A549 (cell line): ENCODE measurements at regions not wholly inside any gene's neighbourhood (a gene's known extent, or its start where the extent isn't known, plus 50 kb on each side); places are given as distances from the start of the nearest gene placed in this dataset.

Experiments used
- ATAC-seq, 2 experiments: fragments of 200-7000 bp in 1 of 2; fragments of >200 bp in 1 of 2; cut with Nextera tagmentation in 1 of 2; cut with Tn5 transposase in 1 of 2; 3 replicates each; pipeline versions ENCODE4 v1.8.0 to v1.9.1; 2018 to 2020; ENCODE audit warnings: mild to moderate bottlenecking in 1 of 2, moderate library complexity in 1 of 2
- CTCF ChIA-PET: fragments of 300-600 bp; sonication (Branson Sonifier 250); formaldehyde crosslinking; extraction: SDS; loops from one replicate; lab custom pipeline; 2021; ENCODE audit warnings: antibody characterized with exemption, inconsistent platforms; lab: Yijun Ruan, JAX
- POLR2A ChIA-PET: fragments of 350-600 bp; formaldehyde crosslinking; extraction: SDS; loops from one replicate; lab custom pipeline; 2021; ENCODE audit warnings: antibody characterized with exemption, inconsistent platforms; lab: Yijun Ruan, JAX
- DNase-seq, 2 experiments: peaks; one replicate each; pipeline versions ENCODE4 v3.0.0 to v3.0.0-alpha.2; 2011 to 2016; ENCODE audit warnings: low read depth in 1 of 2, low spot score in 1 of 2
- FAIRE-seq: peaks from 2 replicates; lab custom pipeline; 2011; peaks lifted over from hg19 to GRCh38; lab: Jason Lieb, UNC
- H3K27ac ChIP-seq, 2 experiments: fragments of >200 bp; sonication (Bioruptor Twin); formaldehyde crosslinking; 3 replicates each; pipeline ENCODE4 v1.5.1; 2016 to 2017
- H3K4me1 ChIP-seq: fragments of >200 bp; sonication (Bioruptor Twin); formaldehyde crosslinking; 3 replicates; pipeline ENCODE4 v1.6.1; 2016
- H3K4me2 ChIP-seq: fragments of >200 bp; sonication (Bioruptor Twin); formaldehyde crosslinking; 3 replicates; pipeline ENCODE4 v1.6.1; 2016
- H3K4me3 ChIP-seq: fragments of >200 bp; sonication (Bioruptor Twin); formaldehyde crosslinking; 3 replicates; pipeline ENCODE4 v1.5.1; 2016
- H3K9me3 ChIP-seq: fragments of >200 bp; sonication (Bioruptor Twin); formaldehyde crosslinking; 3 replicates; pipeline ENCODE4 v1.6.1; 2016
- ATOH8 ChIP-seq: fragments of 250-450 bp; sonication (Bioruptor Pico); IDR thresholded peaks from 2 replicates; pipeline ENCODE4 v1.5.0; 2020; ENCODE audit warnings: low read depth, mild to moderate bottlenecking, moderate library complexity
- BHLHE40 ChIP-seq: IDR thresholded peaks from 2 replicates; pipeline ENCODE4 v1.6.1; 2012; ENCODE audit warnings: low read depth, low read length, inconsistent platforms
- CBX8 ChIP-seq: fragments of 200-600 bp; sonication (generic); IDR thresholded peaks from 2 replicates; pipeline ENCODE4 v1.6.1; 2016
- EHMT2 ChIP-seq: fragments of 200-600 bp; sonication (generic); IDR thresholded peaks from 2 replicates; pipeline ENCODE4 v1.6.1; 2016; ENCODE audit warnings: antibody characterized with exemption, low read depth, mild to moderate bottlenecking, moderate library complexity
- EP300 ChIP-seq, 2 experiments: fragments of >200 bp; sonication (Bioruptor Twin); formaldehyde crosslinking; IDR thresholded peaks; 2 replicates in 1 of 2; 3 replicates in 1 of 2; pipeline ENCODE4 v1.6.1; 2016 to 2017
- JUN ChIP-seq, 2 experiments: fragments of >200 bp; sonication (Bioruptor Twin); formaldehyde crosslinking; IDR thresholded peaks; 2 replicates in 1 of 2; 3 replicates in 1 of 2; pipeline ENCODE4 v1.6.1; 2016 to 2017
- KDM1A ChIP-seq: fragments of 200-600 bp; sonication (generic); IDR thresholded peaks from 2 replicates; pipeline ENCODE4 v1.6.1; 2016; ENCODE audit warnings: low read depth, mild to moderate bottlenecking
- MAFK ChIP-seq: fragments of 450-650 bp; IDR thresholded peaks from 2 replicates; pipeline ENCODE4 v1.6.1; 2014; ENCODE audit not compliant: partially characterized antibody
- MYC ChIP-seq: IDR thresholded peaks from 2 replicates; pipeline ENCODE4 v1.6.1; 2012; ENCODE audit warnings: mild to moderate bottlenecking, inconsistent platforms, low read length, improper control_type of control experiment, borderline replicate concordance
- NPAS2 ChIP-seq: fragments of 250-450 bp; sonication (Bioruptor Pico); IDR thresholded peaks from 2 replicates; pipeline ENCODE4 v1.8.0; 2022; ENCODE audit warnings: mild to moderate bottlenecking, moderate library complexity, borderline replicate concordance
- NR3C1 ChIP-seq: fragments of >200 bp; sonication (Bioruptor Twin); formaldehyde crosslinking; IDR thresholded peaks from 3 replicates; pipeline ENCODE4 v1.6.1; 2017
- POLR2A ChIP-seq: IDR thresholded peaks from 2 replicates; pipeline ENCODE4 v1.6.1; 2012; ENCODE audit warnings: mild to moderate bottlenecking, low read length
- RCOR1 ChIP-seq: fragments of 150-350 bp; IDR thresholded peaks from 2 replicates; pipeline ENCODE4 v1.6.1; 2014; ENCODE audit warnings: antibody characterized with exemption, low read length, low read depth
- RNF2 ChIP-seq: fragments of 200-600 bp; sonication (generic); IDR thresholded peaks from 2 replicates; pipeline ENCODE4 v1.6.1; 2016; ENCODE audit warnings: low read depth, mild to moderate bottlenecking, antibody characterized with exemption, moderate library complexity, borderline replicate concordance
- TP53 ChIP-seq: fragments of 250-450 bp; sonication (Bioruptor Pico); IDR thresholded peaks from 2 replicates; pipeline ENCODE4 v1.5.0; 2021; ENCODE audit warnings: mild to moderate bottlenecking, moderate library complexity
- ZC3H11A ChIP-seq: fragments of 450-650 bp; IDR thresholded peaks from 2 replicates; pipeline ENCODE4 v1.6.1; 2014; ENCODE audit warnings: antibody characterized with exemption, mild to moderate bottlenecking
- WGBS: methylation state at CpG from one replicate; pipeline ENCODE4 v1.1.6; 2017; ENCODE audit errors: missing lambda C conversion rate; 5-methylcytosine and 5-hydroxymethylcytosine counted together
- TF ChIP-seq, protein P1 (sequence below): IDR thresholded peaks from 2 replicates; pipeline ENCODE4 v1.6.1; 2012
- TF ChIP-seq, protein P2 (sequence below): fragments of >200 bp; sonication (Bioruptor Twin); formaldehyde crosslinking; IDR thresholded peaks from 3 replicates; pipeline ENCODE4 v1.5.1; 2016

- TF ChIP-seq, protein P1, sequence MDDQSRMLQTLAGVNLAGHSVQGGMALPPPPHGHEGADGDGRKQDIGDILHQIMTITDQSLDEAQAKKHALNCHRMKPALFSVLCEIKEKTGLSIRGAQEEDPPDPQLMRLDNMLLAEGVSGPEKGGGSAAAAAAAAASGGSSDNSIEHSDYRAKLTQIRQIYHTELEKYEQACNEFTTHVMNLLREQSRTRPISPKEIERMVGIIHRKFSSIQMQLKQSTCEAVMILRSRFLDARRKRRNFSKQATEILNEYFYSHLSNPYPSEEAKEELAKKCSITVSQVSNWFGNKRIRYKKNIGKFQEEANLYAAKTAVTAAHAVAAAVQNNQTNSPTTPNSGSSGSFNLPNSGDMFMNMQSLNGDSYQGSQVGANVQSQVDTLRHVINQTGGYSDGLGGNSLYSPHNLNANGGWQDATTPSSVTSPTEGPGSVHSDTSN, result no peak
- TF ChIP-seq, protein P2, sequence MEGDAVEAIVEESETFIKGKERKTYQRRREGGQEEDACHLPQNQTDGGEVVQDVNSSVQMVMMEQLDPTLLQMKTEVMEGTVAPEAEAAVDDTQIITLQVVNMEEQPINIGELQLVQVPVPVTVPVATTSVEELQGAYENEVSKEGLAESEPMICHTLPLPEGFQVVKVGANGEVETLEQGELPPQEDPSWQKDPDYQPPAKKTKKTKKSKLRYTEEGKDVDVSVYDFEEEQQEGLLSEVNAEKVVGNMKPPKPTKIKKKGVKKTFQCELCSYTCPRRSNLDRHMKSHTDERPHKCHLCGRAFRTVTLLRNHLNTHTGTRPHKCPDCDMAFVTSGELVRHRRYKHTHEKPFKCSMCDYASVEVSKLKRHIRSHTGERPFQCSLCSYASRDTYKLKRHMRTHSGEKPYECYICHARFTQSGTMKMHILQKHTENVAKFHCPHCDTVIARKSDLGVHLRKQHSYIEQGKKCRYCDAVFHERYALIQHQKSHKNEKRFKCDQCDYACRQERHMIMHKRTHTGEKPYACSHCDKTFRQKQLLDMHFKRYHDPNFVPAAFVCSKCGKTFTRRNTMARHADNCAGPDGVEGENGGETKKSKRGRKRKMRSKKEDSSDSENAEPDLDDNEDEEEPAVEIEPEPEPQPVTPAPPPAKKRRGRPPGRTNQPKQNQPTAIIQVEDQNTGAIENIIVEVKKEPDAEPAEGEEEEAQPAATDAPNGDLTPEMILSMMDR, result no peak
These were observed 56.5 kb upstream of the PLEKHG1 start (continued) for GRCh38 chr6:150543178-150543577.

GRCh38 chr6:150544793-150545192 lies 54.9 kb upstream of the PLEKHG1 start:
- Histone ChIP-seq H3K4me1 (no peaks in the 10 kb centered on the region), H3K4me3 (no peak overlapping the region), H3K4me2 (no peak overlapping the region), H3K9me3 (no peaks in the 10 kb centered on the region), H3K27ac (no peak overlapping the region)
- DNase-seq (no peak), FAIRE-seq (no peak), ATAC-seq (no peak)
- TF ChIP-seq, protein P2, result no peak
- TF ChIP-seq RNF2, result no peak
- TF ChIP-seq BHLHE40, result no peak
- TF ChIP-seq KDM1A, result no peak
- no peak for TF ChIP-seq JUN (IDR thresholded peaks at IDR 0.05)
- TF ChIP-seq NPAS2 (CRISPR knock-in tag), result no peak
- no peak for TF ChIP-seq POLR2A
- TF ChIP-seq EHMT2, result no peak
- TF ChIP-seq RCOR1, result no peak
- TF ChIP-seq MYC, result no peak
- TF ChIP-seq TP53 (CRISPR knock-in tag), result no peak
- TF ChIP-seq EP300 (IDR thresholded peaks at IDR 0.05), result no peak
- no peak for TF ChIP-seq ZC3H11A
- no peak for TF ChIP-seq MAFK
- no peak for TF ChIP-seq NR3C1
- ChIA-PET CTCF (interaction anchor here (1.3 kb wide), 1 partner anchor 127 kb away, joined by 3 read pairs; no protein-coding TSS in a partner anchor), POLR2A (no interaction called here)
- 49% methylated on average over 2 of the region's 2 CpGs for WGBS

GRCh38 chr6:150546457-150546856 lies 53.2 kb upstream of the PLEKHG1 start:
- CTCF ChIA-PET, result no interaction called here
- 27% methylated on average over 7 of the region's 7 CpGs for WGBS
- H3K4me1 ChIP-seq, result no peaks in the 10 kb centered on the region

More at GRCh38 chr6:150546457-150546856, 53.2 kb upstream of the PLEKHG1 start:
- no peak overlapping the region for H3K4me2 ChIP-seq
- DNase-seq, result no peak
- TF ChIP-seq CBX8 (no peak; the same call in 1 of the 2 replicates), ATOH8 (CRISPR knock-in tag) (no peak)
- TF ChIP-seq, all 56 proteins: peak for 0
- Histone ChIP-seq H3K4me3 (no peak overlapping the region), H3K27ac (no peak overlapping the region), H3K9me3 (no peaks in the 10 kb centered on the region)
- FAIRE-seq (no peak), ATAC-seq (no peak)
- POLR2A ChIA-PET, result no interaction called here
